ENCODE measurements at regions not wholly inside any gene's neighbourhood (a gene's known extent, or its start where the extent isn't known, plus 50 kb on each side); places are given as distances from the start of the nearest gene placed in this dataset.

- H3K27me3 ChIP-seq (ENCODE audit: control insufficient read depth in 3 of 3, insufficient read depth in 3 of 3, low read length in 2 of 3), result no peaks in the 10 kb centered on the region
- H3K36me3 ChIP-seq (ENCODE audit: control insufficient read depth in 4 of 4, insufficient read depth in 4 of 4, low read length in 4 of 4), result no peaks in the 10 kb centered on the region
- DNase-seq (peak in 2 of 3 donors; percentile 10 to 41), ATAC-seq (ENCODE audit: insufficient read depth, low FRiP score) (no peak)
- TF ChIP-seq CTCF (IDR thresholded peaks at IDR 0.05; ENCODE audit: control extremely low read depth, extremely low read depth), result no peak
- H3K27ac ChIP-seq (ENCODE audit: low read depth in 1 of 2, low read length in 1 of 2), result no peak overlapping the region
- H3K9ac ChIP-seq (ENCODE audit: insufficient read depth in 1 of 2, low read length in 2 of 2), result no peak overlapping the region
- H3K4me1 ChIP-seq (ENCODE audit: control insufficient read depth in 5 of 5, insufficient read depth in 5 of 5, low read length in 5 of 5), result no peaks in the 10 kb centered on the region
- peaks cover 0 to 3% (median 0%) of the 10 kb centered on the region in 4 donors for H3K9me3 ChIP-seq (ENCODE audit: control insufficient read depth in 4 of 4, insufficient read depth in 3 of 4, low read length in 3 of 4)
- H3K4me3 ChIP-seq, result no peak overlapping the region
Measured at GRCh38 chr13:84574851-84575250, 692.6 kb upstream of the SLITRK1 start.

- Histone ChIP-seq H3K9ac (ENCODE audit: insufficient read depth in 1 of 2, low read length in 2 of 2) (no peak overlapping the region), H3K27ac (ENCODE audit: low read depth in 1 of 2, low read length in 1 of 2) (no peak overlapping the region), H3K4me1 (ENCODE audit: control insufficient read depth in 5 of 5, insufficient read depth in 5 of 5, low read length in 5 of 5) (no peaks in the 10 kb centered on the region), H3K36me3 (ENCODE audit: control insufficient read depth in 4 of 4, insufficient read depth in 4 of 4, low read length in 4 of 4) (no peaks in the 10 kb centered on the region), H3K4me3 (no peak overlapping the region), H3K27me3 (ENCODE audit: control insufficient read depth in 3 of 3, insufficient read depth in 3 of 3, low read length in 2 of 3) (no peaks in the 10 kb centered on the region), H3K9me3 (ENCODE audit: control insufficient read depth in 4 of 4, insufficient read depth in 3 of 4, low read length in 3 of 4) (no peaks in the 10 kb centered on the region)
- ATAC-seq (ENCODE audit: insufficient read depth, low FRiP score) (no peak), DNase-seq (no peak)
- TF ChIP-seq CTCF (IDR thresholded peaks at IDR 0.05; ENCODE audit: control extremely low read depth, extremely low read depth), result no peak
- WGBS, 2 donors, result 58 to 70% methylated on average over 3 of the region's 3 CpGs
Measured at GRCh38 chr13:84571264-84571663, 689.0 kb upstream of the SLITRK1 start.

DNA sequence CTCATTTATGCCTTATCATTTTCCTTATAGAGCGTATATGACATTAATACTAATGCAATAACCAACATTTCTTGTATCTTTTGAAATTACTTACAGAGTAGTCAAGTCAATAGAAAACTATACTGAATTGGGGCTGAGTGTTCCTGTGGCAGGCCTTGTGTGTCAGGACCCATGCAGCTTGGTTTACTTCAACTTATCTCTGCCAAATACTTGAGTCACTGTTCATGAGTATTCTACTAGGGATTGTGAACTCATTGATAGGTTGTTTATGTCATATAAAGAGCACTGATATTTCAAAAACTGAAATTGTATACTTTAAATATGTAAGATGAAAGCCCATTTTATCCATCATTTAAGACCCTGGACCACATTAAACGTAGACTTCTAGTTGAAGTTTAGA lies 688.6 kb upstream of the SLITRK1 start:
- DNase-seq (no peak), ATAC-seq (ENCODE audit: insufficient read depth, low FRiP score) (no peak)
- H3K27ac ChIP-seq (ENCODE audit: low read depth in 1 of 2, low read length in 1 of 2), result no peak overlapping the region
- no peak overlapping the region for H3K4me3 ChIP-seq
- no peak for TF ChIP-seq CTCF (IDR thresholded peaks at IDR 0.05; ENCODE audit: control extremely low read depth, extremely low read depth)
- no peaks in the 10 kb centered on the region for H3K27me3 ChIP-seq (ENCODE audit: control insufficient read depth in 3 of 3, insufficient read depth in 3 of 3, low read length in 2 of 3)
- no peaks in the 10 kb centered on the region for H3K36me3 ChIP-seq (ENCODE audit: control insufficient read depth in 4 of 4, insufficient read depth in 4 of 4, low read length in 4 of 4)
- H3K9ac ChIP-seq (ENCODE audit: insufficient read depth in 1 of 2, low read length in 2 of 2), result no peak overlapping the region
- H3K9me3 ChIP-seq (ENCODE audit: control insufficient read depth in 4 of 4, insufficient read depth in 3 of 4, low read length in 3 of 4), result no peaks in the 10 kb centered on the region
- H3K4me1 ChIP-seq (ENCODE audit: control insufficient read depth in 5 of 5, insufficient read depth in 5 of 5, low read length in 5 of 5), result no peaks in the 10 kb centered on the region
- WGBS, 2 donors, result 78 to 79% methylated on average over 2 of the region's 2 CpGs

- no peaks in the 10 kb centered on the region for H3K36me3 ChIP-seq (ENCODE audit: control insufficient read depth in 4 of 4, insufficient read depth in 4 of 4, low read length in 4 of 4)
- no peaks in the 10 kb centered on the region for H3K4me1 ChIP-seq (ENCODE audit: control insufficient read depth in 5 of 5, insufficient read depth in 5 of 5, low read length in 5 of 5)
- DNase-seq, result no peak
- no peaks in the 10 kb centered on the region for H3K27me3 ChIP-seq (ENCODE audit: control insufficient read depth in 3 of 3, insufficient read depth in 3 of 3, low read length in 2 of 3)
- H3K9ac ChIP-seq (ENCODE audit: insufficient read depth in 1 of 2, low read length in 2 of 2), result no peak overlapping the region
- no peak for TF ChIP-seq CTCF (IDR thresholded peaks at IDR 0.05; ENCODE audit: control extremely low read depth, extremely low read depth)
- H3K9me3 ChIP-seq (ENCODE audit: control insufficient read depth in 4 of 4, insufficient read depth in 3 of 4, low read length in 3 of 4), result no peaks in the 10 kb centered on the region
- no peak for ATAC-seq (ENCODE audit: insufficient read depth, low FRiP score)
- H3K4me3 ChIP-seq, result no peak overlapping the region
- 60 to 77% methylated on average over 1 of the region's 1 CpG for WGBS, 2 donors
- H3K27ac ChIP-seq (ENCODE audit: low read depth in 1 of 2, low read length in 1 of 2), result no peak overlapping the region
Measured at GRCh38 chr13:84569366-84569765, 687.1 kb upstream of the SLITRK1 start.

Data from lung (tissue), 11 donors.